Activated effector memory CD4-positive, alpha-beta T cell treated with Interleukin-2 at 50 U/mL for 16 hours (primary cell): ENCODE measurements at regions not wholly inside any gene's neighbourhood (a gene's known extent, or its start where the extent isn't known, plus 50 kb on each side); places are given as distances from the start of the nearest gene placed in this dataset.
"Not testable (repeated sequence)": the region's sequence is repeated elsewhere in the genome, so short reads cannot be mapped to it uniquely, and the experiment has no call there.

ENCODE experiments used
- DNase-seq: peaks from one replicate; pipeline ENCODE4 v3.0.0-alpha.2; 2020

GRCh38 chr9:78986446-78986845 lies 585.3 kb upstream of the TLE4 start:
- no peak for DNase-seq

GRCh38 chr9:78989031-78989658 lies 582.6 kb upstream of the TLE4 start:
- DNase-seq = no peak

DNA sequence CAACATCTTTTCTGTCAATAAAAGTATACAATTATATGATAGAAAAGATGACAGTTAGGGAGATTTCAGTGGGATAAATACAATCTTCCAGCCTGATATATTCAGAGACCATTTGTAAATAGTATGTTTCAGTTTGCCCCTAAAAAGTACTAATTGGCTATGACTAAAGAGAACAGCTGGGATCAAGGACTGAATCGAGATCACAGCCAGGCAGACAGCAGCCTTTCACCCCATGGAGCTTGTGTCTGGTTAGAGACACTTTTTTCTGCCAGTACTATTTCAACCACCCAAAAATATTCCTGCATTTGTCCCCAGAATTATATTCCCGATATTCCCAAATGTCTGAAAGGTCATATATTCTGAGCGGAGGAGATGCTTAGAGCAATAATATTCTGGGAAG lies 577.3 kb upstream of the TLE4 start:
- DNase-seq = no peak

DNA sequence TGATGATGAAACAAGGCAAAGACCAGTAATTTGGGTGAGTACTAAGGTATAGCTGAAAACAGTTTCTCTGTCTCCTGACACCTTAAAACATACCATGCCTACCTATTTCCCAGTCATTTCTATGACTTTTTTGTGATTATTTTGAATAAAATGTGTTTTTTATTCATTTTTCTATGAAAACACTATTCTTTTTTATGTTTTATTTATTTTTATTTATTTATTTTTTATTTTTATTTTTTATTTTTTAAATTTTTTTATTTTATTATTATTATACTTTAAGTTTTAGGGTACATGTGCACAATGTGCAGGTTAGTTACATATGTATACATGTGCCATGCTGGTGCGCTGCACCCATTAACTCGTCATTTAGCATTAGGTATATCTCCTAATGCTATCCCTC lies 576.8 kb upstream of the TLE4 start:
- DNase-seq = not testable (repeated sequence)

DNA sequence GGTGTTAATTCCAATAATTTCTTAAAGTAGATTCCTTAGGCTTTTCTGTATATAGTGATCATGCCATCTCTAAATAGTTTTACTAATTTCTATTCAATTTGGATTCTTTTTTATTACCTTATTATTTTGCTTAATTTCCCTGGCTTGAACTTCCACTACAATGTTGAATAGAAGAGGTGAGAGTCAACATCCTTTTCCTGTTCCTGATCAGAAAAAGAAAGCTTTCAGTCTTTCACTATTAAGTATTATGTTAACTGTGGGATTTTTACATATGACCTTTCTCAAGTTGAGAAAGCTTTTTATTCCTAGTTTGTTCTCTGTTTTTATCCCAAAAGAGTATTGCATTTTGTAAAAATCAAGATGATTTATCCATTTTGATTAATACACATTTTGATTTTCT lies 574.5 kb upstream of the TLE4 start:
- DNase-seq = no peak

DNA sequence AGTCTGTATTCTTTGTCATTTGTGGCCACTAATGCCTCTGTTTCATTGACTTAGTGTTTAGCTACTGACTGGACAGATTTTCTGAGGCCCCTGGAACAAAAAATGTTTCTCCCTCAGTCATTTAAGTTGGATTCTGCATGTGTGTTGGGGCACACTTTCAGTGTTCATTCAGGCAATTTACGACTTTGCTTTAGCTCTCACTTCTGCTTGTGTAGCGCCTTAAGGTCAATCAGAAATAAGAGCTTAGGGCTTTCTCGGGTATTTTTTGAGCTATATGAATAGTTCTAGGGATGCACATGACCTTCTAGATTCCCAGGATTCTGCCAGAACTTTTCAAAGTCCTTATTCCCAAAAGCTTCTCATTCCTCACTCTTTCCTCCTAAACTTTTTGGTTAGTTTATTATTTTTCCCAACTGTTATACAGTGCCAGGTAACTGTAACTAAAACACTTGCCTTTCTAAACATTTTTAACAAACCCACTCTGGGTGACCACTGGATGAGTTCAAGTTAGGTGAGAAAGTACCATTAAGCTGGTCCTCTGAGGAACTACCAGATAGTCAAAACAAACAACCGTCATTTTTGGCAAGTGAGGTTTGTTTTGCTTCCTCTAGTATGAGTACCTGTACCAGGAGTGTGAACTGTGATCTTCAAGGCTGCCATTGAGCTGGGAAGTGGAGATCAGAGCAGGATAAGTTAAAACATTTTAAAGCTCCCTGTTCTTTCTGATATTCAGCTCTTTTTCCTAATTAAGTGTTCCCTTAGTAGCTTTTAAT lies 571.3 kb upstream of the TLE4 start:
- no peak for DNase-seq

DNA sequence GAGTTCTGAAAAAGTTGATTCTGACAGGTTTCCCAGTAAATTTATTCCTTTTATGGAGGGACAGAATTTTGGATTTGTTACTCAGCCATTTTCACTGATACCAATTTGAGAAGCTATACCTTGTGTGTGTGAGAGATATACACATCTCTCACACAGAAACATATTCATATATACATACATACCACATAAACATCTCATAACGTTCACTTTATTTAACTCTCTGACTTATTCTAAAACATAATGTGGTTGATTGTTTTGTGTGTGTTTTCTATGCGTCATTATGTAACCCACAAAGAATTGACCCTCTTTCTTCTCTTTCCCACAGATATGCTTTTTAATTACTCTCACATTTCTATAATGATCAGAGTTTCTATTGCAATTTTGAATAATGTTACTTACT lies 570.8 kb upstream of the TLE4 start:
- DNase-seq = no peak

DNA sequence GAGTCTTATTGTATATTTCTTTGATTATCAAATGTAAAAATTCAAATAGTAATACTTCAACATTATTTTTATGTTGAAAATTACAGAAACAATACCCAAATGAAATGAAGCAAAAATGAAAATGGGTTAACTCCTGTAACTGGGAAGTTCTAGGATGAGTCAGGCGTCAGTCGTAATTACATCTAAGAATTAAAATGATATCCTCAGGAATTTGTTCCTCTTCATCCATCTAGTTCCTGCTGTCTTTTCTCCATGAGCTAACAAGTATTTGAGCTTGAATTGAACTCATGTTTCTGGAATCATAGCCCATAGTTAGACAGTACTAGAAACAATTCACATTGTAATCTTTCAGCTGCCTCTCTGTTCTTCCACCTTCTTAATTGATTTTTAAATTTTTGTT lies 568.3 kb upstream of the TLE4 start:
- DNase-seq = no peak

GRCh38 chr9:79004032-79004431 lies 567.7 kb upstream of the TLE4 start:
- no peak for DNase-seq

- no peak for DNase-seq
Measured at GRCh38 chr9:79006546-79006945, 565.2 kb upstream of the TLE4 start.

DNA sequence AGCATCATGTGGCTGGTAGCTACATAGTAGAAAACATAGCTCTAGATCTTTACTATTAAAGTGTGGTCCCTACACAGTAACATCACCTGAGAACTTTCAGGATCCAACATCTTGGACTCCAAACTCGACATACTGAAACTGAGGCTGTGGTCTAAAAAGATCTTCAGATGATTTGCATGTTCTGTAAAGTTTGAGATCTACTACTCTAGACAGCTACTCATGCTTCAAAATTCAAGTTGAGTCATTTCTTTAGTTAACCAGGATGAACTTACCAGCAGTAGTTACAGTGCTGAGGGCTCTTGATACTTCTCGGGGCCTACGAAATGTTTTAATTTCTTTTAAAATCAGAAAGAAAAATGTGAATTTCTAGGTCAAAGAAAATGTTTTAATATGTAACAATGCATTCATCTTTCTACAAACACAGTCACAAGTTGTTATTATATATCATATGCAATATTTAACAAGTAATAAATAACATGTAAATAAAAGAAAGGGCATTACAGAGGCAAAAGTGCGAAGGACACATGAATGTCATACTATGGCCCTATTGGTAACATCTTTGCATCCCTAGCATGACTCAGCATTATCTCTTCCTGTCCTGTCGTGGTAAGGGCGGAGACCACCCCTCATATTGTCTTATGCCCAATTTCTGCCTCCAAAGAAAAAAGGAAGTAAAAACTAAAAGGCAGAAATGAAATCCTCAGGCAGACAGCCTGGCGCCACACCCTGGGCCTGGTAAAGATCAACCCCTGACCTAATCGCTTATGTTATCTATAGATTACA lies 563.9 kb upstream of the TLE4 start:
- no peak for DNase-seq

DNA sequence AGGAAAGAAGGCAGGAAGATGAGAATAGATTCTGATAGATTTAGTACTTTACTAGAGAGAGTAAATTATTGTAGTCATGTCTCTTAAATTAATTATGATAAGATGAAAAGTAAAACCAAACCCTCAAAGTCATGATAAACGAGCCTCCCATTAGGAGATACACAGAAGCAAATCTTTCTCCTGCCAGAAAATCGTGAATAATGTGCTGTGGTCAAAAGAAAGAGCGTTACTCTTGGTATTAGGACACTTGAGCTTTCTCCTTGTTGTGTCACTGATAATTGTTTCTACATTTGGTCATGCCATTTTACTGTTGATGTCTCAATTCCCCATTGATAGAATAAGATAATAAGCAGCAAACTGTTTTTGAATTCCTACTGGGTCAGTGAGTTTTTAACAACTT lies 562.8 kb upstream of the TLE4 start:
- no peak for DNase-seq

DNA sequence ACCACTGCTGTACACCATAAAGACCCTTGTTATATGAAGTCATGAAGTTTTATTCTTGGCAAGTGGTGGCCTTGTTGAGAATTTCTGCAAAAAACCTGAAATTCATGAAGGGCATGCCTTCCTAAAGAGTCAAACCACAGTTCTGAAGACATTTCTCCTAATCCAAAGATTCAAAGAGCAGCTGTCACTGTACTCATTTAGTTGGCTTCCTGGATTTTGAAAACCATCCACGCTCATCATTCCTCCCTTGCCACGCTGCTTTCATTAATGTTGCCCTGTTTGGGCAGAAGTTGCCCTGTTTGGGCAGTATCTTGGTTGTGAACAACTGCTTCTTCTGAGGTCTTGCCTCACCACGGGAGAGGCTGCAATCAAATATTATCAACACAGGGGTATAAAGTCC lies 560.3 kb upstream of the TLE4 start:
- DNase-seq = no peak

GRCh38 chr9:79012561-79012960 lies 559.2 kb upstream of the TLE4 start:
- no peak for DNase-seq

- DNase-seq = no peak
Measured at GRCh38 chr9:79013715-79014610, 557.8 kb upstream of the TLE4 start.

DNA sequence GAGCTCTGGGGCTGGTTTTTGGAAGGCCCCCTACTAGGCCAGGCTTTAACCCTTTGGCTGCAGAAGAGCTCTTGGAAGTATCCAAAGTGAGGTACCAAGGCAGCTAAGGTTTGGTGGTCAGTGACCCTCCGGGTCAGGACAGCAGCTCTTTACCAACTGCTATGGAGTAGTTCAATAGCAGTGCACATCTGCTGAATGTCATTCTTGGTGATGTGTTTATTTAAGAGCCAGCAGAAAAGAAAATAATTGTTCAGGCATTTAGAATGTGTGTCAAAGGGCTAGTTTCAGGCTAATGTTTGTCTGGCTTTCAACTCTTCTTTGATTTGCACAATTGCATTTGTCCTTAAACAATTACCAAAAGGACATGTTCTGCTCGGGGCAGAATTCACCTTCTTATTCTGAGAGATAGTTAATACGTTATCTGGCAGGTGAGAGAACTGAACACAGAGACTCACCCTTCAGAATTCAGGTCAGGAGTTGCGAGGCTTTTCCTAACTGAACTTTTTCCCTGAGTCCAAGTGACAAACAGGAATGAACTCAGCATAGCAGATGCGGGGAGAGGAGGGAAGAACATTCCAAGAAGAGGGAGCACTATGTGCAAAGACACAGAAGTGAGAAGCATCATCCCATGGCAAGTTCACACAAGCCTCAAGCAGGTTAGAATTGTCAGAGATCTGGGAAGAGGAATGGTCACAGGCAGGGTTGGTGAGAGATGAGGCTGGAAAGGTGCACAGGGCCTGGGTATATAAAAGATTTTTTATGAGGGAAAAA lies 556.7 kb upstream of the TLE4 start:
- DNase-seq = no peak

- DNase-seq = no peak
Measured at GRCh38 chr9:79015951-79016350, 555.8 kb upstream of the TLE4 start.

GRCh38 chr9:79020276-79020675 lies 551.5 kb upstream of the TLE4 start:
- no peak for DNase-seq

- no peak for DNase-seq
Measured at GRCh38 chr9:79021084-79021483, 550.7 kb upstream of the TLE4 start.

DNA sequence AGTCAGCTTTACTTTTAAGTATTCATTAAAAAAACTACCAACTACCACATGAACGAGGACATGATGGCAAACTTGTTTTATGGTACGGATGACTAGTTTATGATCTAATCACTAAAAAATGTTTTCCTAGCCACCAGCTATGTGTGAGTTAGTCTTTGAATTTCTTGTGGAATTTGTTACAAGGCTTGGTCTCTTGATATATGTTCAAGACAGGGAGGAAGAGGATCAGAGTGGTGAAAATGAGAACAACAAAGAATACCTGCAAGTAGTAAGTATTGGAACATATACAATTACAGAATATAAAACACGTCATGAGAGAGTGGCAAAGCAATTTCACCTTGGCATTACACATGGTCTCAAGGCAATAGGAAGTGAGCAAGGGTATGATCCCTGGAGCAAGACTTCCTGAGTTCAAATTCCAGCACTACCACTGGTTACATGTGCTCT lies 548.6 kb upstream of the TLE4 start:
- DNase-seq = no peak

GRCh38 chr9:79026316-79026715 lies 545.4 kb upstream of the TLE4 start:
- DNase-seq = no peak

GRCh38 chr9:79028101-79028500 lies 543.7 kb upstream of the TLE4 start:
- no peak for DNase-seq
